ENCODE measurements at regions not wholly inside any gene's neighbourhood (a gene's known extent, or its start where the extent isn't known, plus 50 kb on each side); places are given as distances from the start of the nearest gene placed in this dataset.

DNA sequence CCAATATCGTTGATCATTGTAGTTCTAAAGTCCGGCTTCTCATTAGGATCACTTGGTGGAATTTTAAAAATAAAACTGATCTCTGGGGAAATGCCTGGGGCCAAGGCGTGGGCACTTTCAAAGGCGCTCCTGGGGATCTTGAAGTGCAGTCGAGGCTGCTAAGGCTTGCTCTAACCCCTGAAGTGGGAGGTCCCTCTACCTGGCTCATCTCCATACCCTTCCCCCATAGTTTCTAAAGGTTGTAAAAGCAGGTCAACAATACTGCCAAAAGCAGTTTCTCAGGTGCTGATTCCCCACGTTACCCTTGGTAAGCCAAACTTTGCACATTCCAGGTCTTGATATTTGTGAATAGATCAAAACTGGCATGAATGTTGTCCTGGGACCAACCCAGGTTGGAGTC is 79.0 kb upstream of the SP8 start:
- no peak for DNase-seq
- no peak overlapping the region for H3K4me3 ChIP-seq (ENCODE audit: control insufficient read depth in 1 of 7, extremely low read depth in 1 of 7, insufficient read depth in 4 of 7, low read depth in 2 of 7, low read length in 6 of 7)
- 97% methylated on average over 5 of the region's 6 CpGs for WGBS (ENCODE audit: insufficient coverage)
- no peak overlapping the region for H3K27ac ChIP-seq (ENCODE audit: insufficient read depth in 1 of 2, low read depth in 1 of 2, low read length in 2 of 2, poor library complexity in 1 of 2, severe bottlenecking in 2 of 2)
- H3K4me1 ChIP-seq (ENCODE audit: control extremely low read depth in 1 of 4, control insufficient read depth in 4 of 4, insufficient read depth in 4 of 4, low read length in 3 of 4): no peaks in the 10 kb centered on the region
- CTCF ChIA-PET: no interaction called here
- no peaks in the 10 kb centered on the region for H3K36me3 ChIP-seq (ENCODE audit: control insufficient read depth in 4 of 4, insufficient read depth in 4 of 4, low read length in 3 of 4)
- H3K9me3 ChIP-seq (ENCODE audit: control extremely low read depth in 1 of 5, control insufficient read depth in 4 of 5, insufficient read depth in 2 of 5, low read depth in 1 of 5, low read length in 4 of 5): no peaks in the 10 kb centered on the region
- POLR2A ChIA-PET: no interaction called here
- no peaks in the 10 kb centered on the region for H3K27me3 ChIP-seq (replicated peaks in 2 of 5; ENCODE audit: control insufficient read depth in 4 of 5, insufficient read depth in 5 of 5, low read length in 4 of 5)

DNA sequence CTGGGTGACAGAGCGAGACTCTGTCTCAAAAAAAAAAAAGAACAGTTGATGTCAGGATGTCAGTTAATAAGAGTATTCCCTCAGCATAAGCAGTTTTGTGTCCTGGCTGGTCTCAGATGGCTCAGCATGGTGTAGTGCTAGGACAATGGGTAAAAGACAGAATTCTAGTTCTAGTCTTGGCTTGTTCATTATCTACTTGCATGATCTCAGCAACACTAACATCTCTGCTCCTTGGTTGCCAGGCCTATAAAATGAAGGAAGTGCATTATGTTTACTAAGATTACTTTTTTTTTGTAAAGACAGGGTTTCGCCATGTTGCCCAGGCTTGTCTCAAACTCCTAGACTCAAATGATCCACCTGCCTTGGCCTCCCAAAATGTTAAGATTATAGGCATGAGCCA is 84.3 kb upstream of the SP8 start:
- CTCF ChIA-PET: no interaction called here
- no CpG with 5 or more reads among the region's 2 CpGs for WGBS (ENCODE audit: insufficient coverage)

DNA sequence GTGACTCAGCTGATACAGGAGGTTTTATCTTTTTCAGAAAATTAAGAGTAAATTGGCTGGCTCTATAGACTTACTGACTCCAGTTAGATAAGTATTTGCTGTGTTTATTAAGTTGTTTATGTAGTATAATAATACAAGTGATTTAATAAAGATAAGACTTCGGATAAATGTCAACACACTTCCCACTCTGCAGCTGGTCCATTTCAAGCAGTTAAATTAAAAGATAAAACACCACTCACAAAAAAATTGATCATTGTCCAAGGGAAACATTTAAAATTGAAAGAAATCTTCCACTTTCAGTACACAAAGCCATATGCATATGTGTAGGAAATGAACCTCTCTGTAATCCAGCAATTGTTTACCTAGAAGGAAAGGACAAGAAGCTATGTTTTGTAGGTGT is 106.1 kb upstream of the SP8 start:
- ChIA-PET CTCF (no interaction called here), POLR2A (no interaction called here)
- no peaks in the 10 kb centered on the region for H3K36me3 ChIP-seq (ENCODE audit: control insufficient read depth in 4 of 4, insufficient read depth in 4 of 4, low read length in 3 of 4)
- no peaks in the 10 kb centered on the region for H3K27me3 ChIP-seq (replicated peaks in 2 of 5; ENCODE audit: control insufficient read depth in 4 of 5, insufficient read depth in 5 of 5, low read length in 4 of 5)
- no peaks in the 10 kb centered on the region for H3K4me1 ChIP-seq (ENCODE audit: control extremely low read depth in 1 of 4, control insufficient read depth in 4 of 4, insufficient read depth in 4 of 4, low read length in 3 of 4)
- peaks cover 0 to 8% (median 0%) of the 10 kb centered on the region in 5 experiments for H3K9me3 ChIP-seq (ENCODE audit: control extremely low read depth in 1 of 5, control insufficient read depth in 4 of 5, insufficient read depth in 2 of 5, low read depth in 1 of 5, low read length in 4 of 5)
- H3K27ac ChIP-seq (ENCODE audit: insufficient read depth in 1 of 2, low read depth in 1 of 2, low read length in 2 of 2, poor library complexity in 1 of 2, severe bottlenecking in 2 of 2): no peak overlapping the region
- H3K4me3 ChIP-seq (ENCODE audit: control insufficient read depth in 1 of 7, extremely low read depth in 1 of 7, insufficient read depth in 4 of 7, low read depth in 2 of 7, low read length in 6 of 7): no peak overlapping the region
- WGBS (ENCODE audit: insufficient coverage): no CpG with 5 or more reads among the region's 1 CpG
- no peak for DNase-seq

More for the DNA sequence above, 84.3 kb upstream of the SP8 start:
- H3K27ac ChIP-seq (ENCODE audit: insufficient read depth in 1 of 2, low read depth in 1 of 2, low read length in 2 of 2, poor library complexity in 1 of 2, severe bottlenecking in 2 of 2): no peak overlapping the region
- no peaks in the 10 kb centered on the region for H3K9me3 ChIP-seq (ENCODE audit: control extremely low read depth in 1 of 5, control insufficient read depth in 4 of 5, insufficient read depth in 2 of 5, low read depth in 1 of 5, low read length in 4 of 5)
- no peak overlapping the region for H3K4me3 ChIP-seq (ENCODE audit: control insufficient read depth in 1 of 7, extremely low read depth in 1 of 7, insufficient read depth in 4 of 7, low read depth in 2 of 7, low read length in 6 of 7)
- no peaks in the 10 kb centered on the region for H3K36me3 ChIP-seq (ENCODE audit: control insufficient read depth in 4 of 4, insufficient read depth in 4 of 4, low read length in 3 of 4)
- no peaks in the 10 kb centered on the region for H3K27me3 ChIP-seq (replicated peaks in 2 of 5; ENCODE audit: control insufficient read depth in 4 of 5, insufficient read depth in 5 of 5, low read length in 4 of 5)
- DNase-seq: no peak
- POLR2A ChIA-PET: no interaction called here
- H3K4me1 ChIP-seq (ENCODE audit: control extremely low read depth in 1 of 4, control insufficient read depth in 4 of 4, insufficient read depth in 4 of 4, low read length in 3 of 4): no peaks in the 10 kb centered on the region

GRCh38 chr7:20894806-20895205 is 108.1 kb upstream of the SP8 start:
- ChIA-PET POLR2A (no interaction called here), CTCF (no interaction called here)
- DNase-seq: peak in 1 of 3 donors; percentile 7
- Histone ChIP-seq H3K27ac (ENCODE audit: insufficient read depth in 1 of 2, low read depth in 1 of 2, low read length in 2 of 2, poor library complexity in 1 of 2, severe bottlenecking in 2 of 2) (no peak overlapping the region), H3K4me3 (ENCODE audit: control insufficient read depth in 1 of 7, extremely low read depth in 1 of 7, insufficient read depth in 4 of 7, low read depth in 2 of 7, low read length in 6 of 7) (no peak overlapping the region), H3K4me1 (ENCODE audit: control extremely low read depth in 1 of 4, control insufficient read depth in 4 of 4, insufficient read depth in 4 of 4, low read length in 3 of 4) (no peaks in the 10 kb centered on the region), H3K27me3 (replicated peaks in 2 of 5; ENCODE audit: control insufficient read depth in 4 of 5, insufficient read depth in 5 of 5, low read length in 4 of 5) (no peaks in the 10 kb centered on the region), H3K9me3 (ENCODE audit: control extremely low read depth in 1 of 5, control insufficient read depth in 4 of 5, insufficient read depth in 2 of 5, low read depth in 1 of 5, low read length in 4 of 5) (no peaks in the 10 kb centered on the region), H3K36me3 (ENCODE audit: control insufficient read depth in 4 of 4, insufficient read depth in 4 of 4, low read length in 3 of 4) (no peaks in the 10 kb centered on the region)

GRCh38 chr7:20895563-20895962 is 108.9 kb upstream of the SP8 start:
- Histone ChIP-seq H3K4me1 (ENCODE audit: control extremely low read depth in 1 of 4, control insufficient read depth in 4 of 4, insufficient read depth in 4 of 4, low read length in 3 of 4) (no peaks in the 10 kb centered on the region), H3K27ac (ENCODE audit: insufficient read depth in 1 of 2, low read depth in 1 of 2, low read length in 2 of 2, poor library complexity in 1 of 2, severe bottlenecking in 2 of 2) (no peak overlapping the region), H3K36me3 (ENCODE audit: control insufficient read depth in 4 of 4, insufficient read depth in 4 of 4, low read length in 3 of 4) (no peaks in the 10 kb centered on the region), H3K27me3 (replicated peaks in 2 of 5; ENCODE audit: control insufficient read depth in 4 of 5, insufficient read depth in 5 of 5, low read length in 4 of 5) (no peaks in the 10 kb centered on the region), H3K9me3 (ENCODE audit: control extremely low read depth in 1 of 5, control insufficient read depth in 4 of 5, insufficient read depth in 2 of 5, low read depth in 1 of 5, low read length in 4 of 5) (no peaks in the 10 kb centered on the region), H3K4me3 (ENCODE audit: control insufficient read depth in 1 of 7, extremely low read depth in 1 of 7, insufficient read depth in 4 of 7, low read depth in 2 of 7, low read length in 6 of 7) (no peak overlapping the region)
- 92% methylated on average over 3 of the region's 5 CpGs for WGBS (ENCODE audit: insufficient coverage)
- ChIA-PET POLR2A (no interaction called here), CTCF (no interaction called here)
- DNase-seq: peak in 1 of 3 donors; percentile 35

GRCh38 chr7:20896996-20897395 is 110.3 kb upstream of the SP8 start:
- Histone ChIP-seq H3K4me3 (ENCODE audit: control insufficient read depth in 1 of 7, extremely low read depth in 1 of 7, insufficient read depth in 4 of 7, low read depth in 2 of 7, low read length in 6 of 7) (no peak overlapping the region), H3K36me3 (ENCODE audit: control insufficient read depth in 4 of 4, insufficient read depth in 4 of 4, low read length in 3 of 4) (no peaks in the 10 kb centered on the region), H3K4me1 (ENCODE audit: control extremely low read depth in 1 of 4, control insufficient read depth in 4 of 4, insufficient read depth in 4 of 4, low read length in 3 of 4) (peaks cover 0 to 5% (median 0%) of the 10 kb centered on the region in 4 experiments), H3K27me3 (replicated peaks in 2 of 5; ENCODE audit: control insufficient read depth in 4 of 5, insufficient read depth in 5 of 5, low read length in 4 of 5) (no peaks in the 10 kb centered on the region), H3K27ac (ENCODE audit: insufficient read depth in 1 of 2, low read depth in 1 of 2, low read length in 2 of 2, poor library complexity in 1 of 2, severe bottlenecking in 2 of 2) (no peak overlapping the region), H3K9me3 (ENCODE audit: control extremely low read depth in 1 of 5, control insufficient read depth in 4 of 5, insufficient read depth in 2 of 5, low read depth in 1 of 5, low read length in 4 of 5) (peaks cover 0 to 2% (median 1%) of the 10 kb centered on the region in 5 experiments)
- ChIA-PET POLR2A (no interaction called here), CTCF (no interaction called here)
- no peak for DNase-seq
- WGBS (ENCODE audit: insufficient coverage): no CpG with 5 or more reads among the region's 2 CpGs

GRCh38 chr7:20906801-20907453 is 120.2 kb upstream of the SP8 start:
- 100% methylated on average over 2 of the region's 3 CpGs for WGBS (ENCODE audit: insufficient coverage)
- Histone ChIP-seq H3K27me3 (replicated peaks in 2 of 5; ENCODE audit: control insufficient read depth in 4 of 5, insufficient read depth in 5 of 5, low read length in 4 of 5) (no peaks in the 10 kb centered on the region), H3K9me3 (ENCODE audit: control extremely low read depth in 1 of 5, control insufficient read depth in 4 of 5, insufficient read depth in 2 of 5, low read depth in 1 of 5, low read length in 4 of 5) (peaks cover under 1 to 6% (median 3%) of the 10 kb centered on the region in 5 experiments), H3K4me3 (ENCODE audit: control insufficient read depth in 1 of 7, extremely low read depth in 1 of 7, insufficient read depth in 4 of 7, low read depth in 2 of 7, low read length in 6 of 7) (no peak overlapping the region), H3K27ac (ENCODE audit: insufficient read depth in 1 of 2, low read depth in 1 of 2, low read length in 2 of 2, poor library complexity in 1 of 2, severe bottlenecking in 2 of 2) (no peak overlapping the region), H3K36me3 (ENCODE audit: control insufficient read depth in 4 of 4, insufficient read depth in 4 of 4, low read length in 3 of 4) (no peaks in the 10 kb centered on the region), H3K4me1 (ENCODE audit: control extremely low read depth in 1 of 4, control insufficient read depth in 4 of 4, insufficient read depth in 4 of 4, low read length in 3 of 4) (peaks cover 0 to 8% (median 3%) of the 10 kb centered on the region in 4 experiments)
- DNase-seq: no peak
- ChIA-PET CTCF (no interaction called here), POLR2A (no interaction called here)
